ENCODE measurements at regions not wholly inside any gene's neighbourhood (a gene's known extent, or its start where the extent isn't known, plus 50 kb on each side); places are given as distances from the start of the nearest gene placed in this dataset.

- no peak for DNase-seq
These were observed 83.5 kb downstream of the TBX22 start for GRCh38 chrX:80098038-80098437.

- DNase-seq: no peak
These were observed 105.8 kb downstream of the TBX22 start for GRCh38 chrX:80120335-80120734.

GRCh38 chrX:80138938-80139337 lies 124.4 kb downstream of the TBX22 start:
- DNase-seq: no peak

GRCh38 chrX:80139564-80139963 lies 125.0 kb downstream of the TBX22 start:
- DNase-seq: no peak

GRCh38 chrX:80170581-80170980 lies 156.0 kb downstream of the TBX22 start:
- DNase-seq: no peak

GRCh38 chrX:80173261-80173660 lies 158.7 kb downstream of the TBX22 start:
- DNase-seq: no peak

GRCh38 chrX:80174925-80175574 lies 160.5 kb downstream of the TBX22 start:
- DNase-seq: no peak

GRCh38 chrX:80181079-80181478 lies 166.5 kb downstream of the TBX22 start:
- no peak for DNase-seq

- no peak for DNase-seq
These were observed 170.3 kb downstream of the TBX22 start for GRCh38 chrX:80184854-80185253.

GRCh38 chrX:80206647-80207046 lies 192.1 kb downstream of the TBX22 start:
- DNase-seq: no peak

GRCh38 chrX:80207327-80207726 lies 192.8 kb downstream of the TBX22 start:
- no peak for DNase-seq

GRCh38 chrX:80216086-80216485 lies 201.5 kb downstream of the TBX22 start:
- DNase-seq: no peak

- no peak for DNase-seq
These were observed 196.2 kb upstream of the TENT5D start for GRCh38 chrX:80223982-80224579.

GRCh38 chrX:80229626-80230025 lies 190.6 kb upstream of the TENT5D start:
- no peak for DNase-seq

- no peak for DNase-seq
These were observed 183.2 kb upstream of the TENT5D start for GRCh38 chrX:80237072-80237471.

GRCh38 chrX:80246271-80246670 lies 174.0 kb upstream of the TENT5D start:
- no peak for DNase-seq

GRCh38 chrX:80266287-80266686 lies 154.0 kb upstream of the TENT5D start:
- no peak for DNase-seq

- DNase-seq: no peak
These were observed 153.3 kb upstream of the TENT5D start for GRCh38 chrX:80266979-80267378.

- DNase-seq: no peak
These were observed 152.5 kb upstream of the TENT5D start for GRCh38 chrX:80267790-80268189.

- DNase-seq: no peak
These were observed 137.7 kb upstream of the TENT5D start for GRCh38 chrX:80282535-80282934.

GRCh38 chrX:80285131-80285773 lies 135.0 kb upstream of the TENT5D start:
- DNase-seq: no peak

GRCh38 chrX:80290834-80291233 lies 129.4 kb upstream of the TENT5D start:
- no peak for DNase-seq

- no peak for DNase-seq
These were observed 126.9 kb upstream of the TENT5D start for GRCh38 chrX:80293354-80293753.

- DNase-seq: no peak
These were observed 114.2 kb upstream of the TENT5D start for GRCh38 chrX:80306007-80306406.

- no peak for DNase-seq
These were observed 107.8 kb upstream of the TENT5D start for GRCh38 chrX:80312448-80312847.

All from left hindlimb (tissue), 1 donor.